ENCODE measurements at regions not wholly inside any gene's neighbourhood (a gene's known extent, or its start where the extent isn't known, plus 50 kb on each side); places are given as distances from the start of the nearest gene placed in this dataset.

- no peak for DNase-seq (ENCODE audit: low read depth, low spot score)
Observed at GRCh38 chr19:31095100-31095804, 254.0 kb downstream of the TSHZ3 start.

GRCh38 chr19:31092274-31092673 lies 257.0 kb downstream of the TSHZ3 start:
- DNase-seq (ENCODE audit: low read depth, low spot score), result no peak

GRCh38 chr19:31089681-31090080 lies 259.6 kb downstream of the TSHZ3 start:
- no peak for DNase-seq (ENCODE audit: low read depth, low spot score)

- no peak for DNase-seq (ENCODE audit: low read depth, low spot score)
Observed at GRCh38 chr19:31085125-31085524, 264.1 kb downstream of the TSHZ3 start.

GRCh38 chr19:31083105-31083504 lies 266.1 kb downstream of the TSHZ3 start:
- no peak for DNase-seq (ENCODE audit: low read depth, low spot score)

- no peak for DNase-seq (ENCODE audit: low read depth, low spot score)
Observed at GRCh38 chr19:31075146-31075655, 274.0 kb downstream of the TSHZ3 start.

GRCh38 chr19:31074199-31075125 lies 274.8 kb downstream of the TSHZ3 start:
- no peak for DNase-seq (ENCODE audit: low read depth, low spot score)

- no peak for DNase-seq (ENCODE audit: low read depth, low spot score)
Observed at GRCh38 chr19:31073485-31074198, 275.6 kb downstream of the TSHZ3 start.

- DNase-seq (ENCODE audit: low read depth, low spot score), result no peak
Observed at GRCh38 chr19:31072451-31072850, 276.8 kb downstream of the TSHZ3 start.

GRCh38 chr19:31071136-31071855 lies 277.9 kb downstream of the TSHZ3 start:
- no peak for DNase-seq (ENCODE audit: low read depth, low spot score)

- DNase-seq (ENCODE audit: low read depth, low spot score), result no peak
Observed at GRCh38 chr19:31070146-31071065, 278.8 kb downstream of the TSHZ3 start.

- DNase-seq (ENCODE audit: low read depth, low spot score), result no peak
Observed at GRCh38 chr19:31068268-31068667, 281.0 kb downstream of the TSHZ3 start.

GRCh38 chr19:31066385-31066784 lies 282.9 kb downstream of the TSHZ3 start:
- no peak for DNase-seq (ENCODE audit: low read depth, low spot score)

- no peak for DNase-seq (ENCODE audit: low read depth, low spot score)
Observed at GRCh38 chr19:31064491-31064890, 284.7 kb downstream of the TSHZ3 start.

- no peak for DNase-seq (ENCODE audit: low read depth, low spot score)
Observed at GRCh38 chr19:31058676-31059340, 290.4 kb downstream of the TSHZ3 start.

GRCh38 chr19:31057476-31057875 lies 291.8 kb downstream of the TSHZ3 start:
- DNase-seq (ENCODE audit: low read depth, low spot score), result no peak

- no peak for DNase-seq (ENCODE audit: low read depth, low spot score)
Observed at GRCh38 chr19:31055454-31055853, 293.8 kb downstream of the TSHZ3 start.

- no peak for DNase-seq (ENCODE audit: low read depth, low spot score)
Observed at GRCh38 chr19:31054430-31054829, 294.8 kb downstream of the TSHZ3 start.

GRCh38 chr19:31049431-31049830 lies 299.8 kb downstream of the TSHZ3 start:
- DNase-seq (ENCODE audit: low read depth, low spot score), result no peak

- no peak for DNase-seq (ENCODE audit: low read depth, low spot score)
Observed at GRCh38 chr19:31046024-31046423, 303.2 kb downstream of the TSHZ3 start.

Measured in activated naive CD8-positive, alpha-beta T cell treated with anti-CD3 and anti-CD28 coated beads, Interleukin-2, amount 50 U/mL, for 16 hours (primary cell).